Stomach smooth muscle (tissue), 2 donors: ENCODE measurements at regions not wholly inside any gene's neighbourhood (a gene's known extent, or its start where the extent isn't known, plus 50 kb on each side); places are given as distances from the start of the nearest gene placed in this dataset.

Experiments
- H3K27ac ChIP-seq: one replicate; pipeline ENCODE4 v1.7.0; 2013; ENCODE audit warnings: mild to moderate bottlenecking, low read length, inconsistent platforms
- H3K27me3 ChIP-seq, 2 donors: one replicate each; pipeline ENCODE4 v1.7.0; 2013; ENCODE audit warnings: low read length in 2 of 2; ENCODE audit not compliant: insufficient read depth in 2 of 2, control insufficient read depth in 1 of 2
- H3K36me3 ChIP-seq, 2 donors: one replicate each; pipeline ENCODE4 v1.7.0; 2013; ENCODE audit warnings: low read length in 2 of 2; ENCODE audit not compliant: control insufficient read depth in 2 of 2, insufficient read depth in 2 of 2
- H3K4me1 ChIP-seq: one replicate; pipeline ENCODE4 v1.7.0; 2013; ENCODE audit warnings: low read length; ENCODE audit not compliant: control insufficient read depth, insufficient read depth
- H3K4me3 ChIP-seq, 2 donors: one replicate each; pipeline ENCODE4 v1.7.0; 2013; ENCODE audit warnings: low read length in 2 of 2
- H3K9ac ChIP-seq, 2 donors: one replicate each; pipeline ENCODE4 v1.7.0; 2013; ENCODE audit warnings: low read length in 2 of 2, mild to moderate bottlenecking in 1 of 2
- H3K9me3 ChIP-seq, 2 donors: one replicate each; pipeline ENCODE4 v1.7.0; 2013; ENCODE audit warnings: low read length in 2 of 2; ENCODE audit not compliant: control insufficient read depth in 2 of 2
- donor health status: healthy.
- donor health status: Pancreatic carcinoma.

DNA sequence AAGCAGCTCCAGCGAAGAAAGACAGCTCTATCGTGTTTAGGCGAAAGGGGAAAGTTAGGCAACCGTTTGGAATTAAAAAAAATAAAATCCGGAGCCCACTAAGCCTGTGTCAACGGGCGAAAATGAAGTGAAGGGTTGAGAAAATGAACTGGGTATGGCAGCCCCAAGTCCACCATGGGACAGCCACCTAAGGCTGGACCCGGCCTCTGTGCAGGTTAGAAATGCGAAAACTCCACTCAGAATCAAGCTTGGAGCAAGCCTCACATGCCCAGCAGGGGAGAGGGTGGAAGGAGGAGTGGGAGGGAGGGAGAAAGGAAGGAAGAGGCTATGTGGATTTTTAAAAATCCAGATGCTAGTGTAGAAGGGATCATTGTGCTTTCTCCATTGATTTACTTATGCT lies 101.2 kb downstream of the IRS2 start:
- Histone ChIP-seq H3K4me1 (peaks cover 4% of the 10 kb centered on the region), H3K27me3 (no peaks in the 10 kb centered on the region), H3K27ac (no peak overlapping the region), H3K9ac (no peak overlapping the region), H3K4me3 (no peak overlapping the region), H3K9me3 (no peaks in the 10 kb centered on the region), H3K36me3 (no peaks in the 10 kb centered on the region)

DNA sequence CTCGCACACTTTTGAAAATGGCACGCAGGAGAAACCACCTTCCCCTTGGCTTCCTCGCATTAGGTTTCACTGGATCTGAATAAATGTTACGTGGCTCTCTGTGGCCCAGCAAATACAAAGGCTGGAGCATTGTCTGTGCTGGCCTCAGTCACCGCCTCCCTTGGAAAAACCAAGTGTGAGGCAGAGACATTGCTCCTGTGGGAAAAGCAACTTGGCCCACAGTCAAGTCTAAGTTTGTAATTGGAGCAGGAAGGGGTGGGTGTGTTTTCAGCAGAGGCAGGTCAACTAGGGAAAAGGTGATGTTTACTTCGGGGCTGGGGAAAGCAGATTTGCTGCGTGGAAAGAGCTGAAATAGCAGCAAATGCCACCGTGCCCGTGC lies 101.6 kb downstream of the IRS2 start:
- peaks cover 4% of the 10 kb centered on the region for H3K4me1 ChIP-seq
- H3K36me3 ChIP-seq, result no peaks in the 10 kb centered on the region
- no peak overlapping the region for H3K4me3 ChIP-seq
- H3K27me3 ChIP-seq, result no peaks in the 10 kb centered on the region
- no peaks in the 10 kb centered on the region for H3K9me3 ChIP-seq
- H3K9ac ChIP-seq, result no peak overlapping the region
- no peak overlapping the region for H3K27ac ChIP-seq

DNA sequence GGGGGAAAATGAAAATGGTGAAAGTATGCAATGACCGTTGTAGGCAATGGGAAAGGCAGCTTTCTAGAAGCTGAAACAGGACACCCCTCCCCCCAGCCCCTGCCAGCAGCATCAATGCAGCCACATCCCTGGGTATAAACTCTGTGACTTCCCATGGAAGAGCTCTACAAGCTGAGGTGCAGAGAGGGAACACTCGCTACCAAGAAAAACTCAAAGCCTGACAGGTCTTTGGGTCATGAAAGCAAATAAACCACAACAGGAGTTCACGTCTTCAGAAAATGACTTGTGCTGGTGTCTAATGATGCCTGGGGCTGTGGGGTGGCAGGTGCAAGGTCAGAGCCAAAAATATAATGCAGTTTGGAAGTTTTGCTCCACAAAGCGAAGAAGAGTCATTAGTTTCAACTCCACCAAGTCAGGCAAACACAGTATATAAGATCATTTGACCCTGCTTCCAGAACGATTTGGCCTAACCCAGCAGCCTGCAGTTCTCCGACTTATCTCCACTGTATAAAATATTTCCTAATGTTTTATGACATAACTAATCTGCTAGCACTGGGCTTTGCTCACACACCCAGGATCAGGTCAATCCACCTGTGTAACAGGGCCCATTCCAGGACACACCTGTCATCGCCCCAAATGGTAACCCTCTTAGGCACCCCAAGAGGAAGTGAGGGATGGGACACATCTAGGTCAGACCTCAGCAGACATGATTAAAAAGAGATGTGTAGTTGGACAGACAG lies 102.1 kb downstream of the IRS2 start:
- H3K27ac ChIP-seq, result no peak overlapping the region
- H3K27me3 ChIP-seq, result no peaks in the 10 kb centered on the region
- H3K4me1 ChIP-seq, result peaks cover 4% of the 10 kb centered on the region
- no peak overlapping the region for H3K4me3 ChIP-seq
- no peaks in the 10 kb centered on the region for H3K9me3 ChIP-seq
- H3K36me3 ChIP-seq, result no peaks in the 10 kb centered on the region
- H3K9ac ChIP-seq, result no peak overlapping the region

DNA sequence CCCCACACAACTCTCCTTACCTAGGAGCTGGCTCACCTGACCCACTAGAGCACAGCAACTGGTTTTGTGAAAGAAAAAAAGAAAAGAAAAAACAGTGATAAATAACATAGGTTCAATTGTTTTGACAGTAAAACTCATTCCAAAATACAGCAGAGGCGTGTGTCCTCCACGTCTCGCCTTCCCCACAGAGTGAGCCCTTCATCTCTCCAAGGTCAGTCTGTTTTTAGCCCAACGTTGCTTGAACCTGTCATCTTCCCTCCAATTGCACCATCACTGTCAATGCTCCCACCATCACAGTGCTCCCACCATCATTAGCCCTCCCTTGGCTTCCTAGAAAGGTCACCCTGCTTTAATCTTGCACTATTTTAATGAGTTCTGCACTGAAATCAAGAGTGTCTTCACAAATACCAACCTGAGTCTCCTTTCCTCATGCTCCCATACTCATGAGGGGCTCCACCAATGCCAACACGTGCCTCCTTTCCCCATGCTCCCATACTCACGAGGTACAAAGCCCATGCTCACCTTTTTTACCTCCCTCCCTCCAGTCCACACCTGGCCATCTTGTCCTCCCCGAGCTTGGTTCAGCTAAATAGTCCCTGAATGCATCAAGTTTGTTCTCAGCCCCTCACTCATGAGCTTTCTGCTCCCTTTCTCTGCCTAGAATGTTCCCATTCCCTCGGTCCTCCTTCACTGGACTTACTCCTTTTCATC lies 103.7 kb downstream of the IRS2 start:
- H3K4me3 ChIP-seq, result no peak overlapping the region
- no peaks in the 10 kb centered on the region for H3K27me3 ChIP-seq

DNA sequence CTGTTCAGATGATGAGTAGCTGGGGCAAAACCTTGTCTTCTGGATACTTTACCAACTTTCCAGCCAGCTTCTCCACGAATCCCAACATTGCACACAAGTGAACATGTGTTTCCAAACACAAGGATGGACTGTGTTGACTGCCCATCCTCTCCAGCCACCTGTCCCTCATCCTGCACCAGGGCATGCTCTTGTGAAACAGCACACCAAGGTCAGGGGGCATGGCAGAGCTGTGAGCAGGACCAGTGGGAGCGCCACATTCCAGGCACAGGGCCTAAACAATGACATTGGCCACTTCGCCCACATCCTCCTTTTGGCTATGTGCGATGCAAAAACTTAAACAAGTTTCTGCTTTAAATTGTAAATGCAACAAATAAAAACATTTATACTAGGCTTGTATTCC lies 105.5 kb downstream of the IRS2 start:
- Histone ChIP-seq H3K36me3 (no peaks in the 10 kb centered on the region), H3K27ac (no peak overlapping the region), H3K9ac (no peak overlapping the region), H3K4me1 (peaks cover 4% of the 10 kb centered on the region), H3K9me3 (peaks cover 0 to 2% of the 10 kb centered on the region in 2 donors), H3K27me3 (no peaks in the 10 kb centered on the region), H3K4me3 (no peak overlapping the region)

More for the DNA sequence above, 103.7 kb downstream of the IRS2 start:
- Histone ChIP-seq H3K36me3 (no peaks in the 10 kb centered on the region), H3K9me3 (peaks cover 0 to 2% of the 10 kb centered on the region in 2 donors), H3K27ac (no peak overlapping the region), H3K9ac (no peak overlapping the region), H3K4me1 (peaks cover 4% of the 10 kb centered on the region)

DNA sequence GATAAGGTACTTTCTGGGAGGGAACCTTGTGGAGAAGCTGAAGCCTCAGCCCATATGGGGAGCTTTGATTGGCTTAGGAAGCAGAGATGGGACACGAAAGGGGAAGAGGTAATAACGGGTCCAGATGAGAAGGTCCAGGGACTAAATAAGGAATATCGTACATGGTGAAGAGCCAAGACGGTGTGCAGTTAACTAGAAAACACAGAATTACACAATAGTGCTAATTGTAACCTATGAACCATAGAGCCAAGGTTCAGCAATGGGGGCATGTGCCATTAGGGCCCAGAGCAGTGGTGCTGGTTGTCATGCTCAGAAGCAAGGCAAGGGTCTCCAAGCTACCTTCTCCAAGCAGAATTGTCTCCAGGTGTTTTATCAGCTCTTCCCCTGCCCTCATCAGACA lies 106.1 kb downstream of the IRS2 start:
- H3K27me3 ChIP-seq, result no peaks in the 10 kb centered on the region
- H3K4me3 ChIP-seq, result no peak overlapping the region
- H3K36me3 ChIP-seq, result no peaks in the 10 kb centered on the region
- H3K9ac ChIP-seq, result no peak overlapping the region
- H3K27ac ChIP-seq, result no peak overlapping the region
- peaks cover 0 to 2% of the 10 kb centered on the region in 2 donors for H3K9me3 ChIP-seq
- peaks cover 3% of the 10 kb centered on the region for H3K4me1 ChIP-seq

DNA sequence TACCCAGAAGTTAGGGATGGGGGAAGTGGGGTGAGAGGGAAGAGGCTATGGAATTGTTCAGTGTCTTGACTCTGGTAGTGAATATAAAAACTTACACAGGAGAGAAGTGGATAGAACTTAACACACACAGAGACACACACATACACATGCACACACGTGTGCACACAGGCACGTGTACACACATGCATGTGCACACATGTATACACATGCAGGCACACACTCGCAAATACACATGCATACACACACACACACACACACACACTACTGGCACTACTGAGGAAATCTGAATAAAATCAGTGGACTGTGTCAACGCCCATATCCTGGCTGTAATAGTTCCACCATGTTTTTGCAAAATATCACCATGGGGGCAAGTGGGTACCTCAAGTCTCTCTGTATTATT lies 107.9 kb downstream of the IRS2 start:
- H3K27ac ChIP-seq, result no peak overlapping the region
- H3K4me3 ChIP-seq, result no peak overlapping the region
- H3K9me3 ChIP-seq, result peaks cover 0 to 2% of the 10 kb centered on the region in 2 donors
- H3K9ac ChIP-seq, result no peak overlapping the region
- no peaks in the 10 kb centered on the region for H3K27me3 ChIP-seq
- H3K36me3 ChIP-seq, result no peaks in the 10 kb centered on the region
- no peaks in the 10 kb centered on the region for H3K4me1 ChIP-seq

DNA sequence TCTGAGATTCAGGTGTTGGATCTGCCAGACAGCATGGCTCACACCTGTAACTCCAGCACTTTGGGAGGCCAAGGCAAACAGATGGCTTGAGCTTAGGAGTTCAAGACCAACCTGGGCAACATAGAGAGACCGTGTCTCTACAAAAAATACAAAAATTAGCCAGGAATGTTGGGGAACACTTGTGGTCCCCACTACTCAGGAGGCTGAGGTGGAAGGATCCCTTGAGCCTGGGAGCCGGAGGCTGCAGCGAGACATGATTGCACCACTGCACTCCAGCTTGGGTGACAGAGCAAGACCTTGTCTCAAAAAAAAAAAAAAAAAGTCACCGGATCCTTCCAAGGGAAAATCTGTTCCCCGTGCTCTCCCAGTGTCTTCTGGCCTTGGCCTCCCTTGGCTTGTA lies 109.2 kb downstream of the IRS2 start:
- no peak overlapping the region for H3K9ac ChIP-seq
- no peaks in the 10 kb centered on the region for H3K4me1 ChIP-seq
- H3K9me3 ChIP-seq, result peaks cover 0 to 2% of the 10 kb centered on the region in 2 donors
- H3K27ac ChIP-seq, result no peak overlapping the region
- no peak overlapping the region for H3K4me3 ChIP-seq
- no peaks in the 10 kb centered on the region for H3K36me3 ChIP-seq
- H3K27me3 ChIP-seq, result no peaks in the 10 kb centered on the region

DNA sequence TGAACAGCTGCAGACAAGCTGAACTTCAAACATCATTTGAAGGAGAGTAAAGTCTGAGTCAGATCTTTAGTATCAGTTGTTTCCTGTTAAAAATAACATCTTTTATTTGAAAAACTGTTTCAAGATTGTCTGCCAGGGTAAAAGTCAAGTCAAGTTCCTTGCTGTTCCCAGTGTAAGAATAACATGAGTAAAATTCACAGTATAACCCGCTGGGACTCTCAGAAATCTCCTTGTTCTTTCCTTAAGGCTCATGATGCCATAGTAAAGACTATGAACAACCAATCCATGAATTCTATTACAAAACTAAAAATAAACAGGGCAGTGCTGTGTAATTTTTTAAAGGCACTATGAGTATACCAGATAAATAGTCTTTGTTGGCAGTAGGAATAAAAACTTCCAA lies 112.9 kb downstream of the IRS2 start:
- Histone ChIP-seq H3K9ac (no peak overlapping the region), H3K27me3 (no peaks in the 10 kb centered on the region), H3K36me3 (no peaks in the 10 kb centered on the region), H3K27ac (no peak overlapping the region), H3K9me3 (peaks cover 0 to under 1% of the 10 kb centered on the region in 2 donors), H3K4me3 (no peak overlapping the region), H3K4me1 (no peaks in the 10 kb centered on the region)

DNA sequence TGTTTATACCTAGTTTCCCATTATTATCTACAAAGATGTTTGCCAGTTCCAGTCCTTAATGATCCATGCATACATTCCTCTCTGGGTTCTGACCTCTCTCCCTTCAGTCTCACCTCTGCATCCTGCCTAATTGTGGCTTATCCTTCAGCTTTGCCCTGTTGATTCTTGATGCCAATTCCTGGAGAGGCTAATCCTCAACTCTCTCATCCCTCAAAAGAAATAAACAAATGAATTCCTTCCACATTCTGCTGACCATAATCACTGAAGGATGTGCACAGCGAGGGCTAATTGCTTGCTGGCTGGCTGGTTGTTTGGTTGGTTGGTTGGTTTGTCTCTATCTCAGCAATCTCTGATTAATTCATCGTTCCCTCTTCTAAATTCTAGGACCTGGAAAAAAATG lies 113.8 kb downstream of the IRS2 start:
- Histone ChIP-seq H3K36me3 (no peaks in the 10 kb centered on the region), H3K27me3 (no peaks in the 10 kb centered on the region), H3K4me1 (no peaks in the 10 kb centered on the region), H3K4me3 (no peak overlapping the region), H3K9ac (no peak overlapping the region), H3K9me3 (no peaks in the 10 kb centered on the region), H3K27ac (no peak overlapping the region)

DNA sequence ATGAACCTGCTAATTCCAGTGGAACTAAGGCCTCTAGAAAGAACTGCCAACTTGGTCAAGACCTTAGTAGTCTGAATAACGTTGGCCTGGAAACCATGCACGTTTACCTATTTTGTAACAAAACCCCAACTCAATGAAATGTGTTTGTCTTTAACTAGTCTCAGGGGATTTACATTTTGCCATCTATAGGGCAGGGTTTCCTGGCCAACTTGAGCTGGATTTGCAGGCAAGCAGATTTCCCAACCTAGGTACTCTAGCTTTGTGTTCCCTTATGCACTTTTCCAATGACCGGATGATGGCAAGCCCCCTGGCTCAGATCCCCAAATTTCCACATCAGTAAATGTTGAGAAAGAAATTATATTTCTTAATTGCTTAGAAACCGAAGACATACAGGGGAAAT lies 114.5 kb downstream of the IRS2 start:
- Histone ChIP-seq H3K27ac (no peak overlapping the region), H3K9ac (no peak overlapping the region), H3K4me1 (no peaks in the 10 kb centered on the region), H3K9me3 (no peaks in the 10 kb centered on the region), H3K36me3 (no peaks in the 10 kb centered on the region), H3K4me3 (no peak overlapping the region), H3K27me3 (no peaks in the 10 kb centered on the region)
